H7 (cell line): ENCODE measurements at regions not wholly inside any gene's neighbourhood (a gene's known extent, or its start where the extent isn't known, plus 50 kb on each side); places are given as distances from the start of the nearest gene placed in this dataset.

Experiments used
- DNase-seq: peaks from one replicate; pipeline ENCODE4 v3.0.0; 2012
- H3K27me3 ChIP-seq: 2 replicates; pipeline ENCODE4 v1.6.0; 2011; ENCODE audit warnings: mild to moderate bottlenecking, low read length; ENCODE audit not compliant: control insufficient read depth, insufficient read depth
- H3K36me3 ChIP-seq: replicated peaks from 2 replicates; pipeline ENCODE4 v1.5.1; 2011; ENCODE audit warnings: low read length; ENCODE audit not compliant: control insufficient read depth, insufficient read depth
- H3K4me3 ChIP-seq: 2 replicates; pipeline ENCODE4 v1.5.1; 2011; ENCODE audit warnings: low read depth, mild to moderate bottlenecking, control low read depth, low read length, moderate library complexity; ENCODE audit not compliant: insufficient read depth

DNA sequence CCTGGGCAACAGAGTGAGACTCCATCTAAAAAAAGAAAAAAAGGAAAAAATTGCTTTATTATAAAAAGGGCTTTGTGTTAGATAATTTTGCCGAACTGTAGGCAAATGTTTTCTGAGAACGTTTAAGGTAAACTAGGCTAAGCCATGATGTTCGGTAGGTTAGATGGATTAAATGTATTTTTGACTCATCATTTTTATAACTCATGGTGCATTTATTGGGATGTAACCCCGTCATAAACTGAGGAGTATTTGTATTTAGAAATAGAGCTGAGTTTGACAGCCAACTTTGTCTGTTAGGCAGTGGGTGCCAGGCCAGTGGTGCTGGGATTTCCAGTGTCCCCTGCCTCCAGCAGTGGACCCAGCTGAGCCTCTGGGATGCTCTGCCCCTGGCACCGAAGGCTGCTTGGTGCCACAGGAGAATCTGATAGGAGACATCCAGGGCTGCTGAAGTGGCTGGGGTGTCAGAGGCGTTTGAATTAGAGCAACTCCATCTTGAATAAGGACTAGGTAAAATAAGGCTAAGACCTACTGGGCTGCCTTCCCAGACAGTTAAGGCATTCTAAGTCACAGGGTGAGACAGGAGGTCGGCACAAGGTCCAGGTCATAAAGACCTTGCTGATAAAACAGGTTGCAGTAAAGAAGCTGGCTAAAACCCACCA is 114.9 kb upstream of the EEPD1 start:
- no peak for DNase-seq
- no peaks in the 10 kb centered on the region for H3K27me3 ChIP-seq
- H3K4me3 ChIP-seq = no peak overlapping the region
- H3K36me3 ChIP-seq = no peaks in the 10 kb centered on the region

- no peak overlapping the region for H3K4me3 ChIP-seq
- H3K27me3 ChIP-seq = no peaks in the 10 kb centered on the region
- DNase-seq = no peak
- no peaks in the 10 kb centered on the region for H3K36me3 ChIP-seq
These were observed 113.8 kb upstream of the EEPD1 start for GRCh38 chr7:36039243-36039642.

- Histone ChIP-seq H3K4me3 (no peak overlapping the region), H3K27me3 (no peaks in the 10 kb centered on the region), H3K36me3 (no peaks in the 10 kb centered on the region)
- DNase-seq = no peak
These were observed 113.4 kb upstream of the EEPD1 start for GRCh38 chr7:36039671-36040070.

- Histone ChIP-seq H3K4me3 (no peak overlapping the region), H3K36me3 (no peaks in the 10 kb centered on the region), H3K27me3 (no peaks in the 10 kb centered on the region)
- DNase-seq = no peak
These were observed 112.4 kb upstream of the EEPD1 start for GRCh38 chr7:36040679-36041078.

GRCh38 chr7:36044101-36044892 is 108.8 kb upstream of the EEPD1 start:
- no peaks in the 10 kb centered on the region for H3K27me3 ChIP-seq
- no peak overlapping the region for H3K4me3 ChIP-seq
- no peaks in the 10 kb centered on the region for H3K36me3 ChIP-seq
- DNase-seq = no peak

DNA sequence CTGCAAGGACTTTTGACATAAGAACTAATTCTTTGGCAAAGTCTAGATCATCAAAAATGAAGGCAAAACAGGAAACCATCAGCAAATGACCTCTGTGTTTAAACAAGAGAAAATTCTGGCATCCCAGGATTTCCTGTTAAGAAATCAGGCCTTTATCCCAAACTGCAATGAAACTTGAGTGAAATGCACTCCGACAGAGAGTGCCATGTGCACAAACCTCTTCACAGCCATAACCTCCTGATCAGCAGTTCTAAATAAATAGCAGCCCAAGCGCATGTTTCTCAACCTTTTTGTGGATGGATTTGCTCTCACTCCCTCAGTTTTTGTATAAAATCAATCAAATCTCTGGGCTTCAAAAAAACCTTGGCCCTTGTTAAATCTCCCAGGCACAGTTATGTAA is 107.7 kb upstream of the EEPD1 start:
- H3K36me3 ChIP-seq = no peaks in the 10 kb centered on the region
- no peak overlapping the region for H3K4me3 ChIP-seq
- DNase-seq = no peak
- no peaks in the 10 kb centered on the region for H3K27me3 ChIP-seq

DNA sequence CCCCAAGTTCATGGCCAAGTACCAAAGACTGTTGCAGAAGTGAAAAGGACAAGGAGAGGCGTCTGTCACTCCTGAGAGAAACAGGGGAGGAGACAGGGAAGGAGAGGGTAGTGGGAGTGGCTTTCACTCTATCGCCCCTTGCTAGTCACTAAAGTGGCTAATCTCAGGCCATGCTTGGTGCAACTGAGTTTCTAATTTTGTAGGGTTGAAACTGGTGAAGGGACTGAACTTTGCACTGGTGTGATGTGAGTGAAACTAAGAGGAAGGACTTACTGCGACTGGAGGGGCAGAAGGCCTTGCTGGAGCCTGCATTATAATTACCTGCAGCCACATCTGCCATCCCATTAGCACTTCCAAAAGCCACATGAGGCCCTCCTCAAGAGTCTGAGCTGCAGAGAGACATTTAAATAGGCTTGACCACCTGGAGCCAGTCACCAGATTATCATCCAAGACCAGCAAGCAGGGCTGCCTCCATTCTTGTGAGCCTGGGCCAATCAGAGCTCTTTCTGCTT is 107.2 kb upstream of the EEPD1 start:
- H3K4me3 ChIP-seq = no peak overlapping the region
- DNase-seq = peak; percentile 46
- H3K36me3 ChIP-seq = no peaks in the 10 kb centered on the region
- H3K27me3 ChIP-seq = no peaks in the 10 kb centered on the region

DNA sequence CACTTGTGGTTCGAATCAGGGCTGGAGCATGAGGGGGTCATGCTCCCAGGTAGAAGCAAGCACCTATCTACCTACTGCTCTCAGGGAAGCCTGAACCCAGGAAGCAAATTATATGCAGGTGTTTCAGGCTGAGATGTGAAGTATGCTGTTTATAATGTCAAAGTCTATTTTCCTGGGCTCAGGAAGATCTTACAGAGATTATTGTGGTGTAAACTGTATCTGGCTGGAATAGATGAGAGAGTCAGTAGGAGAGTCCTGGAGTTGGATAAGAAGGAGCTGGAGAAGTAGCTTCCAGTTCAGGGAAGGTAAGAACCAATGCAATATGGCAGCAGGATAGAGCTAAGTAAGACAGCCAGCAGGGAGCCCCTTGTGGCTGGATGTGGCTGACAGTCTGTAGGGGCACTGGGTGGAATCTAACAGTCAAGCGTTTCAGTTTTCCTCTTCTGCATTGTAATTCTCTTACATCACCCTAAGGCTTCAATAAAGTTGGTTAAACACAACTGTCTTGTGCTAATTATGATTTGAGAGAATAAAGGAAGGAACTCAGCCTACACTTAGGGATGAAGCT is 105.9 kb upstream of the EEPD1 start:
- Histone ChIP-seq H3K36me3 (no peaks in the 10 kb centered on the region), H3K4me3 (no peak overlapping the region), H3K27me3 (no peaks in the 10 kb centered on the region)
- no peak for DNase-seq

GRCh38 chr7:36048141-36048901 is 104.7 kb upstream of the EEPD1 start:
- Histone ChIP-seq H3K4me3 (no peak overlapping the region), H3K27me3 (no peaks in the 10 kb centered on the region), H3K36me3 (no peaks in the 10 kb centered on the region)
- DNase-seq = no peak

- H3K4me3 ChIP-seq = no peak overlapping the region
- H3K36me3 ChIP-seq = no peaks in the 10 kb centered on the region
- no peaks in the 10 kb centered on the region for H3K27me3 ChIP-seq
- no peak for DNase-seq
These were observed 104.2 kb upstream of the EEPD1 start for GRCh38 chr7:36048902-36049240.

DNA sequence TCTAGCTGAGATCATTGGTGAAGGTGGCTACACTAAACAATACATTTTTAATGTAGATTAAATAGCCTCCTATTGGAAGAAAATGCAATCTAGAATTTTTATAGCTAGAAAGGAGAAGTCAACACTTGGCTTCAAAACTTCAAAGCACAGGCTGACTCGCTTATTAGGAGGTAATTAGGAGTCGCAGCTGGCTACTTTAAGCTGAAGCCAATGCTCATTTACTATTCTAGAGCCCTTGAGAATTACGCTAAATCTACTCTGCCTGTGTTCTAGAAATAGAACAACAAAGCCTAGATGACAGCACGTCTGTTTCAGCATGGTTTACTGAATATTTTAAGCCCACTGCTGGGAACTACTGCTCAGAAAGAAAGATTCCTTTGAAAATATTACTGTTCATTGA is 101.6 kb upstream of the EEPD1 start:
- no peak for DNase-seq
- H3K27me3 ChIP-seq = no peaks in the 10 kb centered on the region

GRCh38 chr7:36053589-36053988 is 99.5 kb upstream of the EEPD1 start:
- Histone ChIP-seq H3K36me3 (no peaks in the 10 kb centered on the region), H3K27me3 (no peaks in the 10 kb centered on the region), H3K4me3 (no peak overlapping the region)
- DNase-seq = no peak

More for the DNA sequence above, 101.6 kb upstream of the EEPD1 start:
- Histone ChIP-seq H3K36me3 (no peaks in the 10 kb centered on the region), H3K4me3 (no peak overlapping the region)

DNA sequence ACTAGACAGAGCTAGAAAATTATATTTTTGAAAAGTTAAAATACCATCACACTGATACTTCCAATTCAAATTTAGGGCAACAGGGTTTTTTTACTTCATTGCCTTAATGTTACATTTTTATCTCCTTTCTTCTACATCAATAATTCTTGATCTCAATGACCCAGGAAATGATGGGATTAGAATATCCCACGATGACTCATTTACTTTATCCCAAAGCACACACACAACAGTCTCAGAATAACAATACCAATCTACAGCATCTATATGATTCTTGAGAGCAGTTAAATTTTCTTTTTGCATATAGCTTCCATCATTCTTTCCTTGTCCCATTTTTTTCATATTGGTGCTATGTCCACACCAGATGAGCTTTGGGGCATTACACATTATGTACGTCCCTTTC is 98.4 kb upstream of the EEPD1 start:
- Histone ChIP-seq H3K27me3 (no peaks in the 10 kb centered on the region), H3K36me3 (no peaks in the 10 kb centered on the region), H3K4me3 (no peak overlapping the region)
- no peak for DNase-seq

GRCh38 chr7:36055207-36055606 is 97.8 kb upstream of the EEPD1 start:
- no peak for DNase-seq
- no peak overlapping the region for H3K4me3 ChIP-seq
- no peaks in the 10 kb centered on the region for H3K27me3 ChIP-seq

More at GRCh38 chr7:36055207-36055606, 97.8 kb upstream of the EEPD1 start:
- no peaks in the 10 kb centered on the region for H3K36me3 ChIP-seq
